ENCODE measurements at regions not wholly inside any gene's neighbourhood (a gene's known extent, or its start where the extent isn't known, plus 50 kb on each side); places are given as distances from the start of the nearest gene placed in this dataset.

DNA sequence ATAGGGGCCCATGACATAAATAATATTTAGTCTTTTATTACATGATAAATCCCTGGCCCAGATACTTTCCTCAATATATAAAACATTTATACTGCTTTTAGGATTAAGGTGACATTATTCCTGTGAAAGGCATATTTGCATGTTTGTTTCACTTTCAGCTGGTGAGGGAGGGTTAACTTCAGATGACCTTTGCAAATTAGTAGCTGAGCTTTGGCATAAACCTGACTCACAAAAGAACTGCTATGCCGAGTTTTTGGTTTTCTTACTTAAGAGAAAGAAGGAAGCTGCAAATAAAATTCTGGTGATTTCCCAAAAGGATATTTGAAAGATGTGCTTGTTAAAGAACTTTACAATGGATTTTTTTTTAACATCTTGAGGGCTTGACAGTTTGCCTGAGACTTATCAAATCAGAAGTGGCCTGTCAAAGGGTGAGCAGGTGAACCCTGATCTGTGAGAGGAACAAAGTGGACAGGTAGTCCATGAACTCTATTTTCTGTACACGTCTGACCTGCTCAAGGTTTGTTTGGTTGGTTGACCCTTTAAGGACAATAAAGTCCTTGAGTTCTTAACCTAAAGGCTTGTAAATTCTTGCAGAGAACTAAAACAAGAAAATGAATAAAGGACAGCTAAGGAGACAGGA lies 93.5 kb downstream of the FAM124B start:
- Histone ChIP-seq H3K4me1 (ENCODE audit: control insufficient read depth, insufficient read depth, low read length) (peaks cover 14% of the 10 kb centered on the region), H3K9me3 (replicated peaks; ENCODE audit: control insufficient read depth, insufficient read depth, low read length) (no peaks in the 10 kb centered on the region), H3K36me3 (ENCODE audit: control insufficient read depth in 2 of 2, insufficient read depth in 2 of 2, low read length in 1 of 2) (no peaks in the 10 kb centered on the region), H3K79me2 (ENCODE audit: control insufficient read depth, insufficient read depth, low read length) (no peaks in the 10 kb centered on the region), H4K20me1 (ENCODE audit: control insufficient read depth, insufficient read depth) (no peaks in the 10 kb centered on the region), H3K4me3 (no peak overlapping the region), H2AFZ (ENCODE audit: control insufficient read depth, low read depth, low read length) (no peak overlapping the region), H3K9ac (ENCODE audit: control insufficient read depth, insufficient read depth, low read length) (no peak overlapping the region), H3K4me2 (ENCODE audit: control insufficient read depth, insufficient read depth) (peak overlapping the region; percentile 38), H3K27ac (ENCODE audit: control insufficient read depth, insufficient read depth) (no peak overlapping the region), H3K27me3 (replicated peaks in 1 of 2; ENCODE audit: control insufficient read depth in 2 of 2, insufficient read depth in 2 of 2, low read length in 1 of 2) (0 out of 4 replicates have a peak, but pooled peaks cover 0 to 3% of the 10 kb centered on the region in 2 experiments)
- WGBS (ENCODE audit: insufficient coverage, insufficient replicate concordance, low lambda C conversion rate, missing lambda C conversion rate) = 0% methylated on average over 2 of the region's 2 CpGs
- RAD21 ChIA-PET (ENCODE audit: unreplicated experiment) = no interaction called here
- SMC1A ChIA-PET (ENCODE audit: uncharacterized antibody, unreplicated experiment) = interaction anchor here (0.9 to 1.0 kb wide), 3 partner anchors 13 to 30 kb away, joined by 3 to 4 read pairs (median 3); no protein-coding TSS in a partner anchor
- TF ChIP-seq, protein P1, sequence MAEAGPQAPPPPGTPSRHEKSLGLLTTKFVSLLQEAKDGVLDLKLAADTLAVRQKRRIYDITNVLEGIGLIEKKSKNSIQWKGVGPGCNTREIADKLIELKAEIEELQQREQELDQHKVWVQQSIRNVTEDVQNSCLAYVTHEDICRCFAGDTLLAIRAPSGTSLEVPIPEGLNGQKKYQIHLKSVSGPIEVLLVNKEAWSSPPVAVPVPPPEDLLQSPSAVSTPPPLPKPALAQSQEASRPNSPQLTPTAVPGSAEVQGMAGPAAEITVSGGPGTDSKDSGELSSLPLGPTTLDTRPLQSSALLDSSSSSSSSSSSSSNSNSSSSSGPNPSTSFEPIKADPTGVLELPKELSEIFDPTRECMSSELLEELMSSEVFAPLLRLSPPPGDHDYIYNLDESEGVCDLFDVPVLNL (IDR thresholded peaks at IDR 0.05; ENCODE audit: low read depth, low read length) = no peak
- peak; percentile 61; the same call in 1 of the 3 replicates for TF ChIP-seq POU2F2 (IDR thresholded peaks at IDR 0.05; ENCODE audit: borderline replicate concordance, low read depth, low read length)
- TF ChIP-seq NR2F1 (conservative IDR thresholded peaks at IDR 0.05) = peak; percentile 79
- no peak for TF ChIP-seq KAT2A (conservative IDR thresholded peaks at IDR 0.05; ENCODE audit: control insufficient read depth, low read depth, low read length)
- ATAC-seq (peak; percentile 76), DNase-seq (ENCODE audit: low read depth, low spot score) (peak; percentile 23), FAIRE-seq (peak; percentile 85)
- in situ Hi-C loops (cut with MboI) (no loop called here), intact Hi-C loops (cut with micrococcal nuclease; ENCODE audit: unreplicated experiment) (no loop called here)
- POLR2A ChIA-PET = no interaction called here
- no TSS peak for BruUV-seq (replicated peaks)
- CTCF ChIA-PET = interaction anchor here (1.4 to 2.0 kb wide), 2 partner anchors 24 to 338 kb away, joined by 3 to 6 read pairs; no protein-coding TSS in a partner anchor

DNA sequence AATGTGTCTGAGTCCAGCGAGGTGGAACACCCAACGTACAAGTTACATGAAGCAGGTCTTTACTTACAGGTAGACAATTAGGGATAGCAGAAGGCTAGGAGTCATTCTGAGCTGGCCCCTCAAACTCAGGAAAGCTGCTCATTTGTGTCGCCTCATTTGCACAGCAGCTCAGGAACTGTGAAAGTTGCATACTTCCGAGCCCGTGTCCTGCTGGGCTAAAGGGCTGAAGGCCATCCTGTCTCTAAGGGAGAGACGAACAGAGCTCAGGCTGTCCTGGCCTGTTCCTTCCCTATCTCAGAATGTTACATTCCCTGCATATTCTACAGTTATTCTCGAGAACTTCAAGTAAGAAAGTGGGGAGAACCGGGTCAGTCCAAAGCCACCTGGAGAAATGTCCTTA lies 99.0 kb downstream of the FAM124B start:
- POLR2A ChIA-PET = no interaction called here
- no peak overlapping the region for H2AFZ ChIP-seq (ENCODE audit: control insufficient read depth, low read depth, low read length)

More for the DNA sequence above, 99.0 kb downstream of the FAM124B start:
- Histone ChIP-seq H3K36me3 (ENCODE audit: control insufficient read depth in 2 of 2, insufficient read depth in 2 of 2, low read length in 1 of 2) (no peaks in the 10 kb centered on the region), H3K79me2 (ENCODE audit: control insufficient read depth, insufficient read depth, low read length) (no peaks in the 10 kb centered on the region), H3K27ac (ENCODE audit: control insufficient read depth, insufficient read depth) (no peak overlapping the region), H4K20me1 (ENCODE audit: control insufficient read depth, insufficient read depth) (no peaks in the 10 kb centered on the region), H3K4me2 (ENCODE audit: control insufficient read depth, insufficient read depth) (no peak overlapping the region), H3K27me3 (replicated peaks in 1 of 2; ENCODE audit: control insufficient read depth in 2 of 2, insufficient read depth in 2 of 2, low read length in 1 of 2) (no peaks in the 10 kb centered on the region), H3K9ac (ENCODE audit: control insufficient read depth, insufficient read depth, low read length) (no peak overlapping the region), H3K4me3 (no peak overlapping the region), H3K9me3 (replicated peaks; ENCODE audit: control insufficient read depth, insufficient read depth, low read length) (no peaks in the 10 kb centered on the region), H3K4me1 (ENCODE audit: control insufficient read depth, insufficient read depth, low read length) (peaks cover 4% of the 10 kb centered on the region)
- ChIA-PET CTCF (no interaction called here), RAD21 (ENCODE audit: unreplicated experiment) (no interaction called here), SMC1A (ENCODE audit: uncharacterized antibody, unreplicated experiment) (interaction anchor here (0.6 kb wide), 1 partner anchor 36 kb away, joined by 3 read pairs; no protein-coding TSS in a partner anchor)
- in situ Hi-C loops (cut with MboI) (no loop called here), intact Hi-C loops (cut with micrococcal nuclease; ENCODE audit: unreplicated experiment) (no loop called here)
- DNase-seq (ENCODE audit: low read depth, low spot score) (no peak), FAIRE-seq (no peak), ATAC-seq (no peak)
- no TSS peak for BruUV-seq (replicated peaks)
- WGBS (ENCODE audit: insufficient coverage, insufficient replicate concordance, low lambda C conversion rate, missing lambda C conversion rate) = 38% methylated on average over 8 of the region's 8 CpGs
- TF ChIP-seq, protein P2, sequence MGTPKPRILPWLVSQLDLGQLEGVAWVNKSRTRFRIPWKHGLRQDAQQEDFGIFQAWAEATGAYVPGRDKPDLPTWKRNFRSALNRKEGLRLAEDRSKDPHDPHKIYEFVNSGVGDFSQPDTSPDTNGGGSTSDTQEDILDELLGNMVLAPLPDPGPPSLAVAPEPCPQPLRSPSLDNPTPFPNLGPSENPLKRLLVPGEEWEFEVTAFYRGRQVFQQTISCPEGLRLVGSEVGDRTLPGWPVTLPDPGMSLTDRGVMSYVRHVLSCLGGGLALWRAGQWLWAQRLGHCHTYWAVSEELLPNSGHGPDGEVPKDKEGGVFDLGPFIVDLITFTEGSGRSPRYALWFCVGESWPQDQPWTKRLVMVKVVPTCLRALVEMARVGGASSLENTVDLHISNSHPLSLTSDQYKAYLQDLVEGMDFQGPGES (IDR thresholded peaks at IDR 0.05) = no peak
- TF ChIP-seq FOXK2 (IDR thresholded peaks at IDR 0.05) = no peak

All from GM12878 (cell line).